HFF-Myc (cell line): ENCODE measurements at regions not wholly inside any gene's neighbourhood (a gene's known extent, or its start where the extent isn't known, plus 50 kb on each side); places are given as distances from the start of the nearest gene placed in this dataset.

Source experiments
- DNase-seq: peaks from one replicate; pipeline ENCODE4 v3.0.0-alpha.2; 2011; ENCODE audit warnings: low read depth; ENCODE audit errors: extremely low read depth
- H3K4me3 ChIP-seq: replicated peaks from 2 replicates; pipeline ENCODE4 v1.5.1; 2011; ENCODE audit warnings: low read depth, mild to moderate bottlenecking, control low read depth, low read length
- TF ChIP-seq, protein P1 (sequence below): IDR thresholded peaks from 2 replicates; pipeline ENCODE4 v1.5.1; 2012; ENCODE audit warnings: mild to moderate bottlenecking, low read depth, low read length, control low read depth; ENCODE audit errors: missing control alignments

DNA sequence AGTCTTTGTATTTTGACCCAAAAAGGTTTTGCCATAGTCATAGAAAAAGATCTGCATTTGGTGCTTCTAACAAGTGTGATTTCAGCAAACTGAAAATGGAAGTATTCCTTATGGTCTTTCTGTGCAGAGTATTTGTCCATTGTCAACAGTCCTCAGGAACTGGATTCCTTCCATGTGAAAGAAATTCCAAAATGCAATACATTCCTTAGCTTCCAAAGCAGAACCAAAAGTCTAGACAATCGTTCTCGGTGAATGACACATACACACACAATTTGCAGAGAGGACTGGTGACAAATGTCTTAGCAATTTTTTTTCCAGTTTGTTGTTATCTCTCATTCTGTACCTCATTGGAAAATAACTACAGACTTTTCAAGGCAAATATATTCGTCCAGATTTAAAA, 562.2 kb upstream of the SLIT2 start:
- DNase-seq, result no peak
- TF ChIP-seq, protein P1, sequence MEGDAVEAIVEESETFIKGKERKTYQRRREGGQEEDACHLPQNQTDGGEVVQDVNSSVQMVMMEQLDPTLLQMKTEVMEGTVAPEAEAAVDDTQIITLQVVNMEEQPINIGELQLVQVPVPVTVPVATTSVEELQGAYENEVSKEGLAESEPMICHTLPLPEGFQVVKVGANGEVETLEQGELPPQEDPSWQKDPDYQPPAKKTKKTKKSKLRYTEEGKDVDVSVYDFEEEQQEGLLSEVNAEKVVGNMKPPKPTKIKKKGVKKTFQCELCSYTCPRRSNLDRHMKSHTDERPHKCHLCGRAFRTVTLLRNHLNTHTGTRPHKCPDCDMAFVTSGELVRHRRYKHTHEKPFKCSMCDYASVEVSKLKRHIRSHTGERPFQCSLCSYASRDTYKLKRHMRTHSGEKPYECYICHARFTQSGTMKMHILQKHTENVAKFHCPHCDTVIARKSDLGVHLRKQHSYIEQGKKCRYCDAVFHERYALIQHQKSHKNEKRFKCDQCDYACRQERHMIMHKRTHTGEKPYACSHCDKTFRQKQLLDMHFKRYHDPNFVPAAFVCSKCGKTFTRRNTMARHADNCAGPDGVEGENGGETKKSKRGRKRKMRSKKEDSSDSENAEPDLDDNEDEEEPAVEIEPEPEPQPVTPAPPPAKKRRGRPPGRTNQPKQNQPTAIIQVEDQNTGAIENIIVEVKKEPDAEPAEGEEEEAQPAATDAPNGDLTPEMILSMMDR, result no peak
- no peak overlapping the region for H3K4me3 ChIP-seq

DNA sequence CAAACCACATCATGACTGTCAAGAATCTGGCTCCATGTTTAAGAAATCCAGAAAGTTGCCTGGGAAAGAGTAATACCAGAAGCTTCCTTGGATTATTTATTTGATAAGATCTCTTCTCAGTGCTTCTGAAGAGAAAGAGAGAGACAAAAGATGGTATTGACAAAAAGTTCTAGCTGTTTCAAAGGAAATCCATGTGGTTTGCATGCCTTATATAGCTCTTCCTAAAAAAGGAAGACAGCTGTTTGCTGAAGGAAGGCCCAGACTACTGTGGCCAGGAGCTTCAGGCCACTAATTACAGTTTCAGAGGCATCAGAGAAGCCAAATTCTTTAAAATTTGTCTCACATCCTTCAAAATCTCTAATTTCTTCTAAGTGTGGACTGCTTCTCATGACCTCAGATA, 565.2 kb upstream of the SLIT2 start:
- H3K4me3 ChIP-seq, result no peak overlapping the region
- TF ChIP-seq, protein P1, result no peak
- DNase-seq, result no peak

DNA sequence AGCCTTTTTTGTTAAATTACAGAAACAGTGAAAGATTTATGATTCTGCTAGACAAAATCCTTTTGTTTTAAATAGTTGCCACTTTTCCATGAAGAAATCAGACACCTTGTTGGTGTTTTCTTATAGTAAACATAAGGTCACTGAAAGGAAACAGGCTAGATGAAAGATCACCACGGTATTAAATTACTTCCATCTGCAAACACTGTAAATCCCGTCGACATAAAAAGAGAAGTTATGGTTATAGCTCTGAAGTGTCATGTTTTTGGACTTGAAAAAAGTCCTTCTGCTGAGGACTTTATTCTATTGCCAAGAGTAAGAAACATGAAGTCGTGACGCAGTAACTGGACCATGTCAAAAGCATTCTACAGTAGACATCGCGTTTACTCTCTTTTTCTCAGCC, 567.6 kb upstream of the SLIT2 start:
- H3K4me3 ChIP-seq, result no peak overlapping the region
- TF ChIP-seq, protein P1, result no peak
- DNase-seq, result no peak

DNA sequence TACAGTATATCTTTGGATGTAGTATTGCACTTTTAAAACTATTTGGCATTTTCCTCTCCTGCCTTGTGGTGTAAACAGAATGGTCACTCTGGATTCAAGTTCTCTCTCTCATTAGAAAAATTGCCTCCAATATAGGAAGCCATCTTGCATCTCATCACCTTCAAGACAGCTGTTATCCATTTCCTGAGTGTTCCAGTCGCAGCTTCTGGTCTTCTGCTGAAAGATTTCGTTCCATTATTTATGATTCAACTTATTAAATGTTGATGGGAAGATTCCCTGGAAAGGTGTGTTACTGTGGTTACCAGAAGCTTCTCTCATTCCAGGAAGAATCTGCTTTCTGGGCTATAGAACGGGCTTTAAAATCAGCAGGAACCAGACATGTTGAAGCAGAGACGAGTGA, 568.3 kb upstream of the SLIT2 start:
- no peak overlapping the region for H3K4me3 ChIP-seq
- TF ChIP-seq, protein P1, result no peak
- DNase-seq, result no peak

DNA sequence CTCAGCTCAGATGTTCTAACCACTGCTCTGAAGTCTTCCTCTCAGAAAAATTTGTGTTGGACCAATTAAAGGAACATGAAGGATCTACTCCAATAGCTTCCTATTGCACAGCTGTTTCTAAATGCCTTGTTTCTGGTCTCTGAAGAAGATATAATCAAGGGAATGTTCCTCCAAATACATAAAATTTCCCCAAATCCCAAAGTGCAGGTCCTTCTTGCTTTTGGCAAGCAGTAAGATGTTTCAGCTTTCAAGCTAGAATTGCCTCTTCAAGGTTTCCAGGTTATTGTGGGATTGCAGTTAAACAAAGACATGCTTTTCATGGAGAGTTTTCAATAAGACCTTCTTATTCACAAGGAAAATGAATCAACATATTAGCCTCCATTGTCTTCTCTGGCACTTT, 574.5 kb upstream of the SLIT2 start:
- TF ChIP-seq, protein P1, result no peak
- DNase-seq, result no peak
- H3K4me3 ChIP-seq, result no peak overlapping the region

DNA sequence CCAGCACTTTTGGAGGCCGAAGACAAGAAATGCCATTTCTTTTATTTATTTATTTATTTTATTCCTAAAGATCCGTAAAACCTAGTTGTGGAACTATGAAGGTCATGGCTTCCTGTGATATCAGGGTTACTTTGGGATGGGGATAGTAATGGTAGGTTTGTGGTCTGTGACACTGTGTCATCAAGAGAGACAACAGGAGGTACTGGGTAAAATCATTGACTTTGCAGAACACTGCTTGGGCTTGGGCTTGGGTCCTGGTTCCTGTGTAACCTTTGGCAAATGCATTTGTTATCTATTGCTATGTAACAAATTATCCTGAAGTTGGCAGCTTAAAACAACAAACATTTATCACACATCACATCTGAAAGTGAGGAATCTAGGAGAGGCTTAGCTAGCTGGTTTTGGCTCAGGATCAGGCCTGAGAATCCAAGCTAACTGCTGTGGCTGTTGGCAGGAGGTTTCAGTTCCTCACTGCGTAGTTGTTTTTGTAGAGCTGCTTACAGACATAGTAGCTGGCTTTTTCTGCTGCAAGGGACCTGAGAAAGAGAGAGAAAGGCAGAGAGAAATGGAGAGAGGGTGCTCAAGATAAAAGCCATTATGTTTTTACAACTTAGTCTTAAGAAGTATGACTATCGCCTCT, 576.4 kb upstream of the SLIT2 start:
- TF ChIP-seq, protein P1, result no peak
- no peak for DNase-seq
- no peak overlapping the region for H3K4me3 ChIP-seq

DNA sequence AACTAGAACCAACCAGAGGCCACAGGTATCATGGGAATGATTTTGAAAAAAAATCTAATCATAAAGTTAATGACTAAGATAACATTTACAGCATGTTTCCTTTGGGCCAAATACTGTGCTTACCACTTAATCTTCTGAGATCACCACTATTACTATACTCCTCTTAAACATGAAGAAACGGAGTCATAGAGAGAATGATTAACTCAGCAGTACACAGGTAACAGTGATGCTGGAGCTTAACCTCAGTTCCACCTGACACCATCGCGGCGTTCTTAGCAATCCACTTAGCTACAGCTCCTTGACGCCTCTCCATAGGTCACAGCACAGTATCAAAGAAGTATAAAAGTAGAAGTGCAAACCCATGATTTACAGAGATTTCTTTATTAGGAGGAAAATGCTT, 592.6 kb upstream of the SLIT2 start:
- TF ChIP-seq, protein P1, result no peak
- DNase-seq, result no peak
- H3K4me3 ChIP-seq, result no peak overlapping the region
